HG03139 (cell line): ENCODE measurements at regions not wholly inside any gene's neighbourhood (a gene's known extent, or its start where the extent isn't known, plus 50 kb on each side); places are given as distances from the start of the nearest gene placed in this dataset.
A peak's percentile ranks its signal among the peaks of the same experiment; 100 is the strongest.

Experiments used
- ATAC-seq: cut with Tn5 transposase; IDR thresholded peaks from one replicate; pipeline ENCODE4 v1.9.1; 2021; ENCODE audit not compliant: unreplicated experiment

GRCh38 chr3:66797889-66798560, 200.1 kb upstream of the KBTBD8 start:
- ATAC-seq: no peak

- ATAC-seq: no peak
These were observed 197.1 kb upstream of the KBTBD8 start for GRCh38 chr3:66800941-66801545.

GRCh38 chr3:66803206-66803605, 194.9 kb upstream of the KBTBD8 start:
- ATAC-seq: no peak

- no peak for ATAC-seq
These were observed 194.1 kb upstream of the KBTBD8 start for GRCh38 chr3:66803721-66804695.

- ATAC-seq: no peak
These were observed 189.1 kb upstream of the KBTBD8 start for GRCh38 chr3:66808891-66809594.

- ATAC-seq: no peak
These were observed 188.5 kb upstream of the KBTBD8 start for GRCh38 chr3:66809595-66809958.

- no peak for ATAC-seq
These were observed 186.0 kb upstream of the KBTBD8 start for GRCh38 chr3:66812136-66812535.

- no peak for ATAC-seq
These were observed 185.4 kb upstream of the KBTBD8 start for GRCh38 chr3:66812741-66813140.

- peak; percentile 60 for ATAC-seq
These were observed 181.9 kb upstream of the KBTBD8 start for GRCh38 chr3:66816090-66816761.

GRCh38 chr3:66817951-66818557, 180.1 kb upstream of the KBTBD8 start:
- no peak for ATAC-seq

- ATAC-seq: no peak
These were observed 178.1 kb upstream of the KBTBD8 start for GRCh38 chr3:66819993-66820501.

- peak; percentile 87 for ATAC-seq
These were observed 175.7 kb upstream of the KBTBD8 start for GRCh38 chr3:66822186-66823008.

GRCh38 chr3:66823009-66823397, 175.1 kb upstream of the KBTBD8 start:
- ATAC-seq: no peak

GRCh38 chr3:66823532-66823931, 174.6 kb upstream of the KBTBD8 start:
- no peak for ATAC-seq

GRCh38 chr3:66825375-66825774, 172.7 kb upstream of the KBTBD8 start:
- ATAC-seq: no peak

- ATAC-seq: no peak
These were observed 170.4 kb upstream of the KBTBD8 start for GRCh38 chr3:66827726-66828125.

- ATAC-seq: no peak
These were observed 169.8 kb upstream of the KBTBD8 start for GRCh38 chr3:66828303-66828702.

GRCh38 chr3:66830301-66830700, 167.8 kb upstream of the KBTBD8 start:
- no peak for ATAC-seq

- ATAC-seq: no peak
These were observed 166.2 kb upstream of the KBTBD8 start for GRCh38 chr3:66831931-66832330.
